ENCODE measurements at regions not wholly inside any gene's neighbourhood (a gene's known extent, or its start where the extent isn't known, plus 50 kb on each side); places are given as distances from the start of the nearest gene placed in this dataset.

DNA sequence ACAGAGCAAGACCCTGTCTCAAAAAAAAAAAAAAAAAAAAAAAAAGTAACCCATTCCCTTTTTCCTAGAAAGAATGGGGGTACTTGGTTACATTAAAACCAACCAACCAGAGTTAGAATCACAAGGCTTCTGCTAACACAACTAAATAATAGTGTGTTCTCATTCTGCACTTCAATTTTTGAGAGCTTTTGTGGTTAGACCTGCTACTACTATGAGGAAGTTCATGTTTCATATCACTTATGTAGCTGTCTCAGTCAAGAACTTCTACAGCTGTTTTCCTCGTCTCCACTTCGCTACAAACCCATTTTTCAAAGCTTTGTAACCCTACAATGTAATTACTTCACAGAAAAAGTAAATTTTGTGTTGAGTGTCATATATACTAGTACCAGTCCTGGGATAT, 58.3 kb downstream of the PDHA2 start:
- H3K4me3 ChIP-seq (replicated peaks; ENCODE audit: insufficient read depth, low read length) = no peak overlapping the region
- DNase-seq (ENCODE audit: low read depth in 1 of 2, low spot score in 1 of 2) = peak in 1 of 2 experiments; percentile 2
- no peak overlapping the region for H3K27ac ChIP-seq (replicated peaks)
- H3K27me3 ChIP-seq (ENCODE audit: insufficient read depth, poor library complexity, severe bottlenecking) = no peaks in the 10 kb centered on the region
- no peak for TF ChIP-seq GABPA (IDR thresholded peaks at IDR 0.05; ENCODE audit: low read depth)
- TF ChIP-seq, protein P1, sequence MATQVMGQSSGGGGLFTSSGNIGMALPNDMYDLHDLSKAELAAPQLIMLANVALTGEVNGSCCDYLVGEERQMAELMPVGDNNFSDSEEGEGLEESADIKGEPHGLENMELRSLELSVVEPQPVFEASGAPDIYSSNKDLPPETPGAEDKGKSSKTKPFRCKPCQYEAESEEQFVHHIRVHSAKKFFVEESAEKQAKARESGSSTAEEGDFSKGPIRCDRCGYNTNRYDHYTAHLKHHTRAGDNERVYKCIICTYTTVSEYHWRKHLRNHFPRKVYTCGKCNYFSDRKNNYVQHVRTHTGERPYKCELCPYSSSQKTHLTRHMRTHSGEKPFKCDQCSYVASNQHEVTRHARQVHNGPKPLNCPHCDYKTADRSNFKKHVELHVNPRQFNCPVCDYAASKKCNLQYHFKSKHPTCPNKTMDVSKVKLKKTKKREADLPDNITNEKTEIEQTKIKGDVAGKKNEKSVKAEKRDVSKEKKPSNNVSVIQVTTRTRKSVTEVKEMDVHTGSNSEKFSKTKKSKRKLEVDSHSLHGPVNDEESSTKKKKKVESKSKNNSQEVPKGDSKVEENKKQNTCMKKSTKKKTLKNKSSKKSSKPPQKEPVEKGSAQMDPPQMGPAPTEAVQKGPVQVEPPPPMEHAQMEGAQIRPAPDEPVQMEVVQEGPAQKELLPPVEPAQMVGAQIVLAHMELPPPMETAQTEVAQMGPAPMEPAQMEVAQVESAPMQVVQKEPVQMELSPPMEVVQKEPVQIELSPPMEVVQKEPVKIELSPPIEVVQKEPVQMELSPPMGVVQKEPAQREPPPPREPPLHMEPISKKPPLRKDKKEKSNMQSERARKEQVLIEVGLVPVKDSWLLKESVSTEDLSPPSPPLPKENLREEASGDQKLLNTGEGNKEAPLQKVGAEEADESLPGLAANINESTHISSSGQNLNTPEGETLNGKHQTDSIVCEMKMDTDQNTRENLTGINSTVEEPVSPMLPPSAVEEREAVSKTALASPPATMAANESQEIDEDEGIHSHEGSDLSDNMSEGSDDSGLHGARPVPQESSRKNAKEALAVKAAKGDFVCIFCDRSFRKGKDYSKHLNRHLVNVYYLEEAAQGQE (IDR thresholded peaks at IDR 0.05; ENCODE audit: insufficient replicate concordance, low read depth) = no peak
- TF ChIP-seq CTCF (IDR thresholded peaks at IDR 0.05; ENCODE audit: insufficient read depth, low read length) = no peak
- no peak for TF ChIP-seq SPI1 (IDR thresholded peaks at IDR 0.05; ENCODE audit: borderline replicate concordance, low read depth)
- TF ChIP-seq POLR2AphosphoS5 (IDR thresholded peaks at IDR 0.05; ENCODE audit: low read depth) = no peak

DNA sequence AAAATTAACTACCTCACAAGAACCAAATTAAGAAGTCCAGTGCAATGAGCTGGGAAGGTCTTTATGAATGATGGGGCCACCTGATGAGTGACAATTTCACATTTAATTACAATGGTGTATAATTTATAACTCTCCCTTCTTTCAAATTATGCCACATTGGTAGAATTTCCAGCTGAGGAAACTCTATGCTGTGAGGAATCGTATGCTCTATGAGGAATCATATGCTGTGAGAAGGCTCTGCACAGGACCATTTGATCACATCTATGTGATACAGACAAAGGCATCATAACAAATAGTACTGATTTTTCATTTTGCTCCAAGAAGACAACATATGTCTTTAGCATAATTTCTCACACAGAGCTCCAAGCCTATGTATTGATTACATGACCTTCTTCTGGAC, 69.3 kb downstream of the PDHA2 start:
- Histone ChIP-seq H3K4me3 (replicated peaks; ENCODE audit: insufficient read depth, low read length) (no peak overlapping the region), H3K27ac (replicated peaks) (no peak overlapping the region), H3K27me3 (ENCODE audit: insufficient read depth, poor library complexity, severe bottlenecking) (no peaks in the 10 kb centered on the region)
- no peak for DNase-seq (ENCODE audit: low read depth in 1 of 2, low spot score in 1 of 2)
- no peak for TF ChIP-seq SPI1 (IDR thresholded peaks at IDR 0.05; ENCODE audit: borderline replicate concordance, low read depth)
- TF ChIP-seq POLR2AphosphoS5 (IDR thresholded peaks at IDR 0.05; ENCODE audit: low read depth) = no peak
- TF ChIP-seq GABPA (IDR thresholded peaks at IDR 0.05; ENCODE audit: low read depth) = no peak
- TF ChIP-seq, protein P1 (IDR thresholded peaks at IDR 0.05; ENCODE audit: insufficient replicate concordance, low read depth) = no peak
- no peak for TF ChIP-seq CTCF (IDR thresholded peaks at IDR 0.05; ENCODE audit: insufficient read depth, low read length)

DNA sequence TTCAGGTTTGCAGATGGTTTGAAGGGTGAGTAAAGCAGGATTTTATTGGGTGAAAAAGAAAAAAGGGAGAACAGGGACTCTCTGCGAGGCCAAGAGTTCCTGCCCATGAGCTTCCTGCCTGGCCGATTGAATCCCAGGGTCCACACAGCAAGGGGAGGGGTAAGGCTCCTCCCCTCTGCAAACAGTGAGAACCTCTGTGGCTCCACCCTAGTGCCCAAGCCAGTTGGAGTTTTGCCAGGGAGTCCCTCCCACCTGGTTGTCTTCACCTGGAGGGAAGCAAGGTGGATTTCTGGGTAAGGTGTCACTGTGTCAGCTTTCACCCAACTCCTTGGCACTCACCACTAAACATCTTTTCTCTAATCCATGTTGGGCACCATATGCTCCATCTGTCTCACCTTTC, 70.9 kb downstream of the PDHA2 start:
- TF ChIP-seq CTCF (IDR thresholded peaks at IDR 0.05; ENCODE audit: insufficient read depth, low read length) (no peak), GABPA (IDR thresholded peaks at IDR 0.05; ENCODE audit: low read depth) (no peak), POLR2AphosphoS5 (IDR thresholded peaks at IDR 0.05; ENCODE audit: low read depth) (no peak), SPI1 (IDR thresholded peaks at IDR 0.05; ENCODE audit: borderline replicate concordance, low read depth) (no peak)
- TF ChIP-seq, protein P1 (IDR thresholded peaks at IDR 0.05; ENCODE audit: insufficient replicate concordance, low read depth) = no peak
- Histone ChIP-seq H3K27ac (replicated peaks) (no peak overlapping the region), H3K4me3 (replicated peaks; ENCODE audit: insufficient read depth, low read length) (no peak overlapping the region), H3K27me3 (ENCODE audit: insufficient read depth, poor library complexity, severe bottlenecking) (no peaks in the 10 kb centered on the region)
- DNase-seq (ENCODE audit: low read depth in 1 of 2, low spot score in 1 of 2) = no peak

Measured in HL-60 (cell line).